ENCODE measurements at regions not wholly inside any gene's neighbourhood (a gene's known extent, or its start where the extent isn't known, plus 50 kb on each side); places are given as distances from the start of the nearest gene placed in this dataset.

DNA sequence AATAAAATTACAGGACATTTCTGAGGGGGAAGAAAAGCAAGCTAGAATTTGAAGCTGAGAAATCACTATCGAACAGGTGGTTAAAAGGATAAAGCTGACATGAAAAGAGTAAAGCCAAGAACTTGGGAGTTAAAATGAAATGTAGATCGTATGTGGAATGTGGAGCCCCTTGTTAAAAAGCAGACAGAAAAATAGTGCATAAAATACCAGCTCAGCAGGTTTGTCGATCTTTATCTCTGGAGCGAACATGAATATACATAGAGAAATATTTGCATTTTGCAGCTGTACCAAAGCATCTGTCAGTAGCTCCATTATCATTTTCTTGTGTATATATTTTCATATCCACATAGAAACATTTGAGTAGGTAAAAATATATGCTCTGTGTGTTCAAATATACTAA, 73.6 kb upstream of the CDC42BPA start:
- H3K4me1 ChIP-seq, result no peaks in the 10 kb centered on the region
- intact Hi-C loops (cut with DNase I), result no loop called here
- H3K9me3 ChIP-seq, result no peaks in the 10 kb centered on the region
- no peaks in the 10 kb centered on the region for H3K27me3 ChIP-seq
- TF ChIP-seq, protein P1, sequence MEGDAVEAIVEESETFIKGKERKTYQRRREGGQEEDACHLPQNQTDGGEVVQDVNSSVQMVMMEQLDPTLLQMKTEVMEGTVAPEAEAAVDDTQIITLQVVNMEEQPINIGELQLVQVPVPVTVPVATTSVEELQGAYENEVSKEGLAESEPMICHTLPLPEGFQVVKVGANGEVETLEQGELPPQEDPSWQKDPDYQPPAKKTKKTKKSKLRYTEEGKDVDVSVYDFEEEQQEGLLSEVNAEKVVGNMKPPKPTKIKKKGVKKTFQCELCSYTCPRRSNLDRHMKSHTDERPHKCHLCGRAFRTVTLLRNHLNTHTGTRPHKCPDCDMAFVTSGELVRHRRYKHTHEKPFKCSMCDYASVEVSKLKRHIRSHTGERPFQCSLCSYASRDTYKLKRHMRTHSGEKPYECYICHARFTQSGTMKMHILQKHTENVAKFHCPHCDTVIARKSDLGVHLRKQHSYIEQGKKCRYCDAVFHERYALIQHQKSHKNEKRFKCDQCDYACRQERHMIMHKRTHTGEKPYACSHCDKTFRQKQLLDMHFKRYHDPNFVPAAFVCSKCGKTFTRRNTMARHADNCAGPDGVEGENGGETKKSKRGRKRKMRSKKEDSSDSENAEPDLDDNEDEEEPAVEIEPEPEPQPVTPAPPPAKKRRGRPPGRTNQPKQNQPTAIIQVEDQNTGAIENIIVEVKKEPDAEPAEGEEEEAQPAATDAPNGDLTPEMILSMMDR (IDR thresholded peaks at IDR 0.05), result no peak
- TF ChIP-seq POLR2A (IDR thresholded peaks at IDR 0.05), result no peak
- H3K4me3 ChIP-seq, result no peak overlapping the region
- no peak overlapping the region for H3K27ac ChIP-seq
- WGBS, 2 donors, result 30 to 34% methylated on average over 4 of the region's 4 CpGs
- DNase-seq, result no peak
- no peak for ATAC-seq
- no peaks in the 10 kb centered on the region for H3K36me3 ChIP-seq (replicated peaks in 1 of 2; ENCODE audit: insufficient read depth in 1 of 2, low read depth in 2 of 2)

DNA sequence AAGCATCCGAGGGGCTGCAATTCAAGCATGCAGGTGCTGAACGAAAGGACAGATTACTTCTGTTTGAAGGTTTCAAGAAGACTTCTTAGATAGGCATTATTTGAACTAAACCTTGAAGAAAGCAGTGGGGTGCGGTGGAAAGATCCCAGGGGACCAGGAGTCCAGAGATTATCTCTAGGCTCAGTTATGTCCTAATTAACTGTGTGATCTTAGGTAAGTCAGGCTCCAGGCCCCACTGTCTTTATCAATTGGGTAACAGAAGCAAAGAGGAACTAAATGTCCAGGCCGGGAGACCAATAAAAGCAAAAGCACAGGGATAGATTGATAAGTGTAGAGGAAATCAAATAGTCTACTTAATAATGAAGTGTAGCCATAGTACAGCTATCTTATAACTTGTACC, 72.9 kb upstream of the CDC42BPA start:
- H3K4me1 ChIP-seq, result no peaks in the 10 kb centered on the region
- H3K4me3 ChIP-seq, result no peak overlapping the region
- no peak for ATAC-seq
- no peak for TF ChIP-seq POLR2A (IDR thresholded peaks at IDR 0.05)
- TF ChIP-seq, protein P1 (IDR thresholded peaks at IDR 0.05), result no peak
- H3K9me3 ChIP-seq, result no peaks in the 10 kb centered on the region
- H3K27ac ChIP-seq, result no peak overlapping the region
- WGBS, 2 donors, result 79 to 84% methylated on average over 4 of the region's 4 CpGs
- intact Hi-C loops (cut with DNase I), result no loop called here
- no peaks in the 10 kb centered on the region for H3K27me3 ChIP-seq
- DNase-seq, result no peak
- no peaks in the 10 kb centered on the region for H3K36me3 ChIP-seq (replicated peaks in 1 of 2; ENCODE audit: insufficient read depth in 1 of 2, low read depth in 2 of 2)

DNA sequence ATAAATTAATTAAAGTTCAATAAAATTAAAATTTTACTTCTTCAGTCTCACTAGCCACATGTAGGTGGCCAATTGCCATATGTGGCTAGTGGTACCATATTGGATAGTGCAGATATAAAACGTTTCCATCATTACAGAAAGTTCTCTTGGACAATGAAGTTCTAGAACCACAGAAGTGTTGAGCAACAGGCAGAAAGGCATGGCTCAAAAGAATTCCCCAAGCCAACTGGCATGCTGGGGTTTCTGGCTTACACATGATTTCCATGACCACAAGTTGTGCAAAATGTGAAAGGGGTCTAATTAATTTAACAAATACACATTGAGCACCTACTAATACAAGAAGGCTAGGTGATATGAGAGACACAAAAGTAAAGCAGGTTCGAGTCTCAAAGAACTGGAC, 72.2 kb upstream of the CDC42BPA start:
- no peak overlapping the region for H3K4me3 ChIP-seq
- TF ChIP-seq, protein P1 (IDR thresholded peaks at IDR 0.05), result no peak
- no peak for TF ChIP-seq POLR2A (IDR thresholded peaks at IDR 0.05)
- H3K9me3 ChIP-seq, result no peaks in the 10 kb centered on the region
- ATAC-seq (no peak), DNase-seq (no peak)
- WGBS, 2 donors, result 65 to 67% methylated on average over 2 of the region's 2 CpGs
- no peak overlapping the region for H3K27ac ChIP-seq
- intact Hi-C loops (cut with DNase I), result no loop called here
- no peaks in the 10 kb centered on the region for H3K36me3 ChIP-seq (replicated peaks in 1 of 2; ENCODE audit: insufficient read depth in 1 of 2, low read depth in 2 of 2)
- no peaks in the 10 kb centered on the region for H3K4me1 ChIP-seq
- H3K27me3 ChIP-seq, result no peaks in the 10 kb centered on the region

DNA sequence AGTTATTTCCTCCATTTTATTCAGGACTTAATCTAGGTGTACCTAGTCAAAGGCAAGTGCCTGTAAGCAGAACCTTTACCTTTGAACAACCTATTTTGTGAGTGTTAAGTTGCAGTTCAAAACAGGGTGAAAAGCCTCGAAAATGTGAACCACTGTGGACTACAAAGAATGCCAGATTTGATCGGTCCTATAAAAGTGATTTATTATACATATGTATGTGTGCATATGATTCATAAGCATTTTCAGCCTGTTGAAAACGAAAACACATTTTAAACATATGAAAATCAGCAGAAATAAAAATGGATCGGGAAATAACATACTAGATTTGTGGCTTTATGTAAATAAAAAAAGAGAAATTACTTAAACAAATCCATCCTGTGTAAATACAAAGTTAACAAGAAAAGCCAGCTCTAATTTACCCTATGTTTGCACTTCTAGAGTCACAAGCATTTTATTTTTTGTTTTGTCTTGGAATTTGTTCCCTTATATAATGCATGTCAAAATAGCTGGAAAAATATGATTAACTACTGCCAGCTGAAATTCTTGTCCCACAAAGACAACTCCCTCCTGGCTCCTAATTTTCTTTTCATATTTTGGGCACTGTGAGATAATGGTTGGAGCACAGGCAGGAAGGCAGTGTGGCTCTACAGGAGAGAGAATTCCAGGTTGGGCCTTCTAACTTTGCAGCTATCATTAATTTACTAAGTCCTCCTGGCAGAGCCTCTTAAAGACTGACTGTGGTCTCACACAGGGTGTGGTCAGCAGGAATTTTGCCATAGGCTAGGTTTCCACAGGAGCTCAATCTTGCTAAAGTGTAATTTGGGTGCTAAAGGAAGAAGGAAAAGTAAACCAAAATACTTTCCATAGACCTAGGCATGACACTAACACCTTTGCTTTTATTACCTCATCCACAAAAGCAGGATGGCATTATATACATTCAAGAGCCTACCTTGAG, 70.2 kb upstream of the CDC42BPA start:
- Histone ChIP-seq H3K27me3 (no peaks in the 10 kb centered on the region), H3K4me1 (no peaks in the 10 kb centered on the region), H3K27ac (no peak overlapping the region), H3K36me3 (replicated peaks in 1 of 2; ENCODE audit: insufficient read depth in 1 of 2, low read depth in 2 of 2) (no peaks in the 10 kb centered on the region), H3K4me3 (no peak overlapping the region), H3K9me3 (no peaks in the 10 kb centered on the region)
- ATAC-seq (no peak), DNase-seq (no peak)
- intact Hi-C loops (cut with DNase I), result no loop called here
- WGBS, 2 donors, result 43 to 49% methylated on average over 4 of the region's 4 CpGs
- no peak for TF ChIP-seq POLR2A (IDR thresholded peaks at IDR 0.05)
- TF ChIP-seq, protein P1 (IDR thresholded peaks at IDR 0.05), result no peak

DNA sequence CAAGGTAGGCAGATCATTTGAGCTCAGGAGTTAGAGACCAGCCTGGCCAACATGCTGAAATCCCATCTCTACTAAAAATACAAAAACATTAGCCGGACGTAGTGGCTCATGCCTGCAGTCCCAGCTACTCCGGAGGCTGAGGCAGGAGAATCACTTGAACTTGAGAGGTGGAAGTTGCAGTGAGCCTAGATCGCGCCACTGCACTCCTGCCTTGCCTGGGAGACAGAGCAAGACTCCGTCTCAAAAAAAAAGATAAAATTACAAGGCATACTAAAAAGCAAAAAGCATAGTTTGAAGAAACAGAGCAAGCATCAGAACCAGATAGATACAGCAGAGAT, 61.2 kb upstream of the CDC42BPA start:
- Histone ChIP-seq H3K36me3 (replicated peaks in 1 of 2; ENCODE audit: insufficient read depth in 1 of 2, low read depth in 2 of 2) (no peaks in the 10 kb centered on the region), H3K4me3 (no peak overlapping the region), H3K27ac (no peak overlapping the region), H3K9me3 (no peaks in the 10 kb centered on the region), H3K4me1 (no peaks in the 10 kb centered on the region), H3K27me3 (no peaks in the 10 kb centered on the region)
- intact Hi-C loops (cut with DNase I), result no loop called here
- DNase-seq, result no peak
- WGBS, 2 donors, result 90 to 95% methylated on average over 6 of the region's 6 CpGs
- TF ChIP-seq, protein P1 (IDR thresholded peaks at IDR 0.05), result no peak
- no peak for TF ChIP-seq POLR2A (IDR thresholded peaks at IDR 0.05)
- no peak for ATAC-seq

Measured in body of pancreas (tissue), 4 donors.